Endodermal cell (in vitro differentiated cells): ENCODE measurements at regions not wholly inside any gene's neighbourhood (a gene's known extent, or its start where the extent isn't known, plus 50 kb on each side); places are given as distances from the start of the nearest gene placed in this dataset.

Source experiments
- DNase-seq: peaks from one replicate; pipeline ENCODE4 v3.0.0-alpha.2; 2017
- H3K27ac ChIP-seq: 2 replicates; pipeline ENCODE4 v1.5.1; 2013; ENCODE audit warnings: mild to moderate bottlenecking, low read depth, low read length, moderate library complexity
- H3K27me3 ChIP-seq: 2 replicates; pipeline ENCODE4 v1.6.1; 2013; ENCODE audit warnings: mild to moderate bottlenecking, low read length, moderate library complexity; ENCODE audit not compliant: insufficient read depth, control insufficient read depth, poor library complexity, severe bottlenecking
- H3K36me3 ChIP-seq: 2 replicates; pipeline ENCODE4 v1.7.0; 2013; ENCODE audit warnings: mild to moderate bottlenecking, low read length, moderate library complexity; ENCODE audit not compliant: control insufficient read depth, insufficient read depth
- H3K4me1 ChIP-seq: one replicate; pipeline ENCODE4 v1.7.0; 2013; ENCODE audit warnings: low read length; ENCODE audit not compliant: control insufficient read depth, insufficient read depth
- H3K4me3 ChIP-seq: 2 replicates; pipeline ENCODE4 v1.5.1; 2013; ENCODE audit warnings: mild to moderate bottlenecking, low read length, moderate library complexity
- H3K9ac ChIP-seq: 2 replicates; pipeline ENCODE4 v1.6.1; 2013; ENCODE audit warnings: mild to moderate bottlenecking, low read length, moderate library complexity; ENCODE audit not compliant: poor library complexity, severe bottlenecking; ENCODE audit errors: extremely low read depth
- H3K9me3 ChIP-seq: 2 replicates; pipeline ENCODE4 v1.6.1; 2013; ENCODE audit warnings: mild to moderate bottlenecking, low read length, moderate library complexity; ENCODE audit not compliant: control insufficient read depth
- H3K27ac Mint-ChIP-seq: 2 replicates; pipeline ENCODE4 v1.8.0; 2020; ENCODE audit warnings: mixed read lengths
- H3K27me3 Mint-ChIP-seq: 2 replicates; pipeline ENCODE4 v1.8.0; 2021; ENCODE audit warnings: mild to moderate bottlenecking, mixed read lengths; ENCODE audit not compliant: insufficient read depth
- H3K36me3 Mint-ChIP-seq: 2 replicates; pipeline ENCODE4 v1.8.0; 2020; ENCODE audit warnings: low read depth, mixed read lengths
- H3K4me1 Mint-ChIP-seq: 2 replicates; pipeline ENCODE4 v1.8.0; 2020; ENCODE audit warnings: mixed read lengths
- H3K4me3 Mint-ChIP-seq: 2 replicates; pipeline ENCODE4 v1.8.0; 2020; ENCODE audit warnings: mild to moderate bottlenecking, moderate library complexity, mixed read lengths
- H3K9me3 Mint-ChIP-seq: 2 replicates; pipeline ENCODE4 v1.8.0; 2020; ENCODE audit warnings: mild to moderate bottlenecking, mixed read lengths
- WGBS, 2 experiments: methylation state at CpG; one replicate each; pipeline versions ENCODE4 v1.1.5 to v1.1.7; 2013; ENCODE audit warnings: missing lambda C conversion rate in 2 of 2, mixed read lengths in 1 of 2; ENCODE audit not compliant: insufficient coverage in 1 of 2, insufficient read length in 1 of 2; 5-methylcytosine and 5-hydroxymethylcytosine counted together
- TF ChIP-seq, protein P1 (sequence below): fragments of 200-600 bp; sonication (generic); conservative IDR thresholded peaks from 2 replicates; pipeline ENCODE4 v1.5.0; 2021; ENCODE audit warnings: antibody characterized with exemption, mild to moderate bottlenecking

- TF ChIP-seq, protein P1, sequence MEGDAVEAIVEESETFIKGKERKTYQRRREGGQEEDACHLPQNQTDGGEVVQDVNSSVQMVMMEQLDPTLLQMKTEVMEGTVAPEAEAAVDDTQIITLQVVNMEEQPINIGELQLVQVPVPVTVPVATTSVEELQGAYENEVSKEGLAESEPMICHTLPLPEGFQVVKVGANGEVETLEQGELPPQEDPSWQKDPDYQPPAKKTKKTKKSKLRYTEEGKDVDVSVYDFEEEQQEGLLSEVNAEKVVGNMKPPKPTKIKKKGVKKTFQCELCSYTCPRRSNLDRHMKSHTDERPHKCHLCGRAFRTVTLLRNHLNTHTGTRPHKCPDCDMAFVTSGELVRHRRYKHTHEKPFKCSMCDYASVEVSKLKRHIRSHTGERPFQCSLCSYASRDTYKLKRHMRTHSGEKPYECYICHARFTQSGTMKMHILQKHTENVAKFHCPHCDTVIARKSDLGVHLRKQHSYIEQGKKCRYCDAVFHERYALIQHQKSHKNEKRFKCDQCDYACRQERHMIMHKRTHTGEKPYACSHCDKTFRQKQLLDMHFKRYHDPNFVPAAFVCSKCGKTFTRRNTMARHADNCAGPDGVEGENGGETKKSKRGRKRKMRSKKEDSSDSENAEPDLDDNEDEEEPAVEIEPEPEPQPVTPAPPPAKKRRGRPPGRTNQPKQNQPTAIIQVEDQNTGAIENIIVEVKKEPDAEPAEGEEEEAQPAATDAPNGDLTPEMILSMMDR, result no peak
- Mint-ChIP-seq H3K9me3 (peaks cover 4% of the 10 kb centered on the region), H3K4me1 (peaks cover 10% of the 10 kb centered on the region), H3K27ac (no peak overlapping the region), H3K4me3 (no peak overlapping the region), H3K27me3 (no peaks in the 10 kb centered on the region), H3K36me3 (no peaks in the 10 kb centered on the region)
- 90 to 96% methylated on average over 2 of the region's 2 CpGs for WGBS, 2 experiments
- DNase-seq, result no peak
- no peaks in the 10 kb centered on the region for H3K9me3 ChIP-seq
- no peaks in the 10 kb centered on the region for H3K36me3 ChIP-seq
- no peak overlapping the region for H3K27ac ChIP-seq
- H3K4me1 ChIP-seq, result no peaks in the 10 kb centered on the region
- no peak overlapping the region for H3K9ac ChIP-seq
- H3K4me3 ChIP-seq, result no peak overlapping the region
- no peaks in the 10 kb centered on the region for H3K27me3 ChIP-seq
These were observed 76.0 kb upstream of the KBTBD8 start for GRCh38 chr3:66922058-66922457.

DNA sequence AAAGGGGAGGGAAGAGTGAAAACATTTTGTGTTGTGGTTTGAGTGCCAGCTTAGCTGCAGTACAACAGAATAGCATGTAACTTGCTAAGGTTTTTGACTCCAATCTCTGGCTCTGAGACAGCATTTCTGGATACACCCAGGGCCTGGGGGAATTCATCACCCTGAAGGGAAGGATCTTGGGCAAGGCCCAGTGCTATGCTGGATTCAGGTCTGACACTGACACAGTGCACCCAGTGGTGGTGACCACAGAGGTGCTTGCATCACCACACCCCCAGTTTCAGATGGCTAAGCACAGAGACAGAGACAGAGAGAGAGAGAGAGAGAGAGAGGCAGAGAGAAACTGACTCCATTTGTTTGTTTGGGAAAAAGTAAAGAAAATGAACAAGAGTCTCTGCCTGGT, 74.1 kb upstream of the KBTBD8 start:
- Histone ChIP-seq H3K9me3 (no peaks in the 10 kb centered on the region), H3K4me3 (no peak overlapping the region), H3K9ac (no peak overlapping the region), H3K27me3 (no peaks in the 10 kb centered on the region), H3K4me1 (peaks cover 3% of the 10 kb centered on the region), H3K36me3 (no peaks in the 10 kb centered on the region), H3K27ac (no peak overlapping the region)
- no peaks in the 10 kb centered on the region for H3K27me3 Mint-ChIP-seq
- no peak overlapping the region for H3K27ac Mint-ChIP-seq
- H3K4me1 Mint-ChIP-seq, result peaks cover 15% of the 10 kb centered on the region
- TF ChIP-seq, protein P1, result no peak
- DNase-seq, result no peak
- no peaks in the 10 kb centered on the region for H3K36me3 Mint-ChIP-seq
- H3K4me3 Mint-ChIP-seq, result no peak overlapping the region
- peaks cover 1% of the 10 kb centered on the region for H3K9me3 Mint-ChIP-seq

DNA sequence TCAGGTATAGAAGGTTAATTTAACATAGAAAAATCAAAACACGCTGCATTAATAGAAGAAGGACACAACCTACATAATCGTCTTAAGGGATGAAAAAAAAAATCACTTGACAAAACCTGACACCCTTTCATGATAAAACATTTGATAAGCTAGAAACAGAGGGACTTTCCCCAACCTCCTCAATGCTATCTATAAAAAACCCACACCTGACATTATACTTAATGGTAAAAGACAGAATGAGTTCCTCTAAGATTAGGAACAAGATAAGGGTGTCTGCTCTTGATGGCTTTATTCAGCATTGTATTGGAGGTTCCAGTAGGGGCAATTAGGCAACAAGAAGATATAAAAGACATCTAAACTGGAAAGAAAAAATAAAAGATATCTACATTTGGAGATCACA, 69.9 kb upstream of the KBTBD8 start:
- TF ChIP-seq, protein P1, result no peak
- no peaks in the 10 kb centered on the region for H3K9me3 ChIP-seq
- H3K4me3 ChIP-seq, result no peak overlapping the region
- H3K4me1 ChIP-seq, result peaks cover 9% of the 10 kb centered on the region
- WGBS, 2 experiments, result 82% methylated on average over 2 of the region's 2 CpGs; no CpG with 5 or more reads in 1 of the 2 experiments
- no peak overlapping the region for H3K27ac ChIP-seq
- no peak overlapping the region for H3K9ac ChIP-seq
- H3K36me3 ChIP-seq, result no peaks in the 10 kb centered on the region
- Mint-ChIP-seq H3K27me3 (no peaks in the 10 kb centered on the region), H3K4me1 (peaks cover 35% of the 10 kb centered on the region), H3K9me3 (no peaks in the 10 kb centered on the region), H3K36me3 (no peaks in the 10 kb centered on the region), H3K4me3 (no peak overlapping the region), H3K27ac (no peak overlapping the region)
- H3K27me3 ChIP-seq, result peaks cover 4% of the 10 kb centered on the region
- no peak for DNase-seq
